SK-N-SH (cell line): ENCODE measurements at regions not wholly inside any gene's neighbourhood (a gene's known extent, or its start where the extent isn't known, plus 50 kb on each side); places are given as distances from the start of the nearest gene placed in this dataset.

Experiments
- CTCF ChIA-PET: fragments of 300-600, 350-600 bp; formaldehyde crosslinking; extraction: SDS; loops from one replicate; lab custom pipeline; 2021; lab: Yijun Ruan, JAX
- POLR2A ChIA-PET: fragments of 350-600 bp; sonication (Branson Sonifier 250); formaldehyde crosslinking; extraction: SDS; loops from one replicate; lab custom pipeline; 2020; ENCODE audit warnings: antibody characterized with exemption, inconsistent platforms; lab: Yijun Ruan, JAX
- DNase-seq: peaks from one replicate; pipeline ENCODE4 v3.0.0; 2012
- H2AFZ ChIP-seq: fragments of 200-600 bp; sonication (generic); 2 replicates; pipeline ENCODE4 v1.8.1; 2016; ENCODE audit warnings: antibody characterized with exemption, mild to moderate bottlenecking, low read depth
- H3F3A ChIP-seq: fragments of 200-600 bp; sonication (generic); replicated peaks from 2 replicates; pipeline ENCODE3; 2016; ENCODE audit warnings: antibody characterized with exemption, mild to moderate bottlenecking; ENCODE audit not compliant: insufficient read depth
- H3K27ac ChIP-seq, 2 experiments: fragments of 200-500 bp in 1 of 2; fragments of 200-600 bp in 1 of 2; sonication (Bioruptor generic) in 1 of 2; sonication (generic), shearing (Covaris generic) in 1 of 2; 2 replicates each; pipeline versions ENCODE4 v1.5.1 to v1.6.1; 2014 to 2016; ENCODE audit warnings: low read depth in 2 of 2, inconsistent platforms in 1 of 2, low read length in 1 of 2, mild to moderate bottlenecking in 1 of 2, mixed read lengths in 1 of 2
- H3K27me3 ChIP-seq: fragments of 200-600 bp; sonication (generic), shearing (Covaris generic); 2 replicates; pipeline ENCODE4 v1.6.1; 2016; ENCODE audit warnings: mixed run types; ENCODE audit not compliant: insufficient read depth
- H3K36me3 ChIP-seq, 2 experiments: fragments of 200-500 bp in 1 of 2; fragments of 200-600 bp in 1 of 2; sonication (Bioruptor generic) in 1 of 2; sonication (generic) in 1 of 2; replicated peaks in 1 of 2; 2 replicates each; pipeline versions ENCODE3 to v1.5.1; 2014 to 2016; ENCODE audit warnings: low read length in 1 of 2, mild to moderate bottlenecking in 1 of 2; ENCODE audit not compliant: insufficient read depth in 2 of 2, control insufficient read depth in 1 of 2
- H3K4me1 ChIP-seq, 2 experiments: fragments of 200-500 bp in 1 of 2; fragments of 200-600 bp in 1 of 2; sonication (Bioruptor generic) in 1 of 2; sonication (generic), shearing (Covaris generic) in 1 of 2; 2 replicates each; pipeline versions ENCODE4 v1.5.1 to v1.6.1; 2014 to 2016; ENCODE audit warnings: low read depth in 1 of 2, low read length in 1 of 2, mixed run types in 1 of 2; ENCODE audit not compliant: insufficient read depth in 2 of 2, control insufficient read depth in 1 of 2
- H3K4me2 ChIP-seq: fragments of 200-600 bp; sonication (generic), shearing (Covaris generic); 2 replicates; pipeline ENCODE4 v1.6.1; 2017; ENCODE audit warnings: mixed run types
- H3K4me3 ChIP-seq, 2 experiments: fragments of 200-500 bp in 1 of 2; fragments of 200-600 bp in 1 of 2; sonication (Bioruptor generic) in 1 of 2; sonication (generic), shearing (Covaris generic) in 1 of 2; 2 replicates each; pipeline versions ENCODE4 v1.5.1 to v1.8.1; 2014 to 2016; ENCODE audit warnings: low read depth in 2 of 2, inconsistent platforms in 1 of 2, low read length in 1 of 2, mild to moderate bottlenecking in 1 of 2, mixed read lengths in 1 of 2, moderate library complexity in 1 of 2
- H3K79me2 ChIP-seq: fragments of 200-600 bp; sonication (generic); 2 replicates; pipeline ENCODE4 v1.8.1; 2017; ENCODE audit warnings: mild to moderate bottlenecking; ENCODE audit not compliant: insufficient read depth
- H3K9ac ChIP-seq: fragments of 200-600 bp; sonication (generic); 2 replicates; pipeline ENCODE4 v1.6.1; 2017; ENCODE audit warnings: mixed run types
- H3K9me2 ChIP-seq: fragments of 200-600 bp; sonication (generic); 2 replicates; pipeline ENCODE4 v1.6.1; 2017; ENCODE audit warnings: mixed run types
- H3K9me3 ChIP-seq: fragments of 200-600 bp; sonication (generic); 2 replicates; pipeline ENCODE4 v1.6.1; 2017; ENCODE audit warnings: mixed run types, mild to moderate bottlenecking, moderate library complexity
- H4K20me1 ChIP-seq: fragments of 200-600 bp; sonication (generic); 2 replicates; pipeline ENCODE4 v1.6.1; 2017; ENCODE audit warnings: mild to moderate bottlenecking, mixed run types; ENCODE audit not compliant: insufficient read depth
- CTCF ChIP-seq: fragments of 200-600 bp; sonication (generic); IDR thresholded peaks from 2 replicates; pipeline ENCODE4 v1.6.1; 2017; ENCODE audit warnings: antibody characterized with exemption, mild to moderate bottlenecking, moderate library complexity
- EP300 ChIP-seq, 2 experiments: IDR thresholded peaks; 2 replicates each; pipeline versions ENCODE4 v1.4.0 to v1.6.1; 2012; ENCODE audit warnings: borderline replicate concordance in 1 of 2, low read depth in 1 of 2, low read length in 1 of 2
- EZH2phosphoT487 ChIP-seq: fragments of 200-600 bp; sonication (generic); IDR thresholded peaks from 2 replicates; pipeline ENCODE4 v1.6.1; 2017; ENCODE audit warnings: low read depth, mixed run types, mild to moderate bottlenecking, antibody characterized with exemption, moderate library complexity, borderline replicate concordance
- FOSL2 ChIP-seq: IDR thresholded peaks from 2 replicates; pipeline ENCODE4 v1.4.0; 2012; ENCODE audit warnings: low read depth, mild to moderate bottlenecking, moderate library complexity, borderline replicate concordance
- FOXM1 ChIP-seq: IDR thresholded peaks from 2 replicates; pipeline ENCODE4 v1.4.0; 2012; ENCODE audit warnings: low read depth, mild to moderate bottlenecking
- GABPA ChIP-seq: IDR thresholded peaks from 2 replicates; pipeline ENCODE4 v1.4.0; 2012; ENCODE audit warnings: low read depth, mild to moderate bottlenecking
- GATA2 ChIP-seq: sonication (generic); formaldehyde crosslinking; IDR thresholded peaks from 2 replicates; pipeline ENCODE4 v1.5.0; 2020; ENCODE audit warnings: mild to moderate bottlenecking, missing genetic modification reagents
- MEF2A ChIP-seq: IDR thresholded peaks from 2 replicates; pipeline ENCODE4 v1.4.0; 2012; ENCODE audit warnings: low read depth, borderline replicate concordance
- NFIC ChIP-seq: IDR thresholded peaks from 2 replicates; pipeline ENCODE4 v1.4.0; 2012; ENCODE audit warnings: borderline replicate concordance
- PBX3 ChIP-seq: IDR thresholded peaks from 2 replicates; pipeline ENCODE4; 2012
- RCOR1 ChIP-seq: fragments of 150-350 bp; IDR thresholded peaks from 2 replicates; pipeline ENCODE4 v1.6.1; 2017; ENCODE audit warnings: antibody characterized with exemption, low read length
- REST ChIP-seq: IDR thresholded peaks from 2 replicates; pipeline ENCODE4 v1.6.1; 2012; ENCODE audit warnings: mild to moderate bottlenecking, low read depth, low read length, moderate library complexity
- RFX5 ChIP-seq: IDR thresholded peaks from 2 replicates; pipeline ENCODE4 v1.6.1; 2012; ENCODE audit warnings: mild to moderate bottlenecking, improper control_type of control experiment, low read length
- RXRA ChIP-seq: IDR thresholded peaks from 2 replicates; pipeline ENCODE4 v1.4.0; 2012; ENCODE audit warnings: low read depth, mild to moderate bottlenecking, borderline replicate concordance
- SMC3 ChIP-seq: IDR thresholded peaks from 2 replicates; pipeline ENCODE4 v1.6.1; 2012; ENCODE audit warnings: low read depth, low read length, improper control_type of control experiment
- TAF1 ChIP-seq: IDR thresholded peaks from 2 replicates; pipeline ENCODE4 v1.6.1; 2012; ENCODE audit warnings: low read depth, mild to moderate bottlenecking, low read length, moderate library complexity, borderline replicate concordance
- TCF12 ChIP-seq: IDR thresholded peaks from 2 replicates; pipeline ENCODE4 v1.4.0; 2012
- TEAD4 ChIP-seq: IDR thresholded peaks from 2 replicates; pipeline ENCODE4 v1.4.0; 2012; ENCODE audit warnings: mild to moderate bottlenecking, borderline replicate concordance; ENCODE audit not compliant: insufficient read depth
- USF2 ChIP-seq: fragments of 150-350 bp; IDR thresholded peaks from 2 replicates; pipeline ENCODE4 v1.6.1; 2017; ENCODE audit warnings: antibody characterized with exemption, low read length, low read depth, borderline replicate concordance
- ZBTB33 ChIP-seq: IDR thresholded peaks from 2 replicates; pipeline ENCODE4 v1.4.0; 2012; ENCODE audit warnings: low read depth, borderline replicate concordance

- ChIA-PET POLR2A (no interaction called here), CTCF (no interaction called here)
- Histone ChIP-seq H3K27me3 (no peaks in the 10 kb centered on the region), H3K4me3 (no peak overlapping the region), H3K9ac (no peak overlapping the region), H3K9me2 (no peaks in the 10 kb centered on the region), H3K27ac (no peak overlapping the region), H3K9me3 (no peaks in the 10 kb centered on the region), H3K36me3 (no peaks in the 10 kb centered on the region), H4K20me1 (no peaks in the 10 kb centered on the region), H3K4me1 (no peaks in the 10 kb centered on the region), H2AFZ (no peak overlapping the region), H3K79me2 (no peaks in the 10 kb centered on the region), H3F3A (no peaks in the 10 kb centered on the region), H3K4me2 (no peak overlapping the region)
- TF ChIP-seq TCF12 (no peak), GATA2 (CRISPR knock-in tag) (no peak), CTCF (no peak), USF2 (no peak), RXRA (no peak), REST (no peak), FOSL2 (no peak), PBX3 (no peak), ZBTB33 (no peak), FOXM1 (no peak), RCOR1 (no peak), TAF1 (no peak), TEAD4 (no peak), EP300 (IDR thresholded peaks at IDR 0.05; ENCODE audit: borderline replicate concordance in 1 of 2, low read depth in 1 of 2, low read length in 1 of 2) (no peak), SMC3 (no peak), NFIC (no peak), GABPA (no peak), MEF2A (no peak), EZH2phosphoT487 (no peak), RFX5 (no peak)
- DNase-seq = no peak
Measured at GRCh38 chr3:94293793-94294195, 230.9 kb downstream of the NSUN3 start.
